ENCODE measurements at regions not wholly inside any gene's neighbourhood (a gene's known extent, or its start where the extent isn't known, plus 50 kb on each side); places are given as distances from the start of the nearest gene placed in this dataset.

DNA sequence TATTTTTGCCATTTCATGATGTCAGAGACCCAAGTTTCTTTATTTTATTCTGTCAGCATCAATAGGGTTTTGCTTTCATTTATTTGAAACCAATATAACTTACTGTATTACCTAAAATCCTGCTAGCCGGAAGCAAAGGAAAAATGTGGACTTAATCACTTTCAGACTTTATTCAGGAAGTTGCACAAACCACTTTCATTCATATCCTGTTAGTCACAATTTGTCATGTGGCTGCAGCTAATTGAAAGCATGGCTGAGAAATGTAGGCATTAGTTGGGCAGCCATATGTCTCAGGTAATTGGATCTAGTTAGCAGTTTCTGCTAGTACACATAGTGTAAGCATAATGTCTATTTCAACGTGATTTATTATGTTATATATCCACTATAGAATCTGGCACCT is 462.3 kb upstream of the SGO1 start:
- TF ChIP-seq KAT7 (CRISPR knock-in tag; IDR thresholded peaks at IDR 0.05; ENCODE audit: borderline replicate concordance) (no peak), RELA (CRISPR knock-in tag; IDR thresholded peaks at IDR 0.05; ENCODE audit: borderline replicate concordance) (no peak), TEAD1 (CRISPR knock-in tag; IDR thresholded peaks at IDR 0.05) (no peak)
- TF ChIP-seq, protein P1, sequence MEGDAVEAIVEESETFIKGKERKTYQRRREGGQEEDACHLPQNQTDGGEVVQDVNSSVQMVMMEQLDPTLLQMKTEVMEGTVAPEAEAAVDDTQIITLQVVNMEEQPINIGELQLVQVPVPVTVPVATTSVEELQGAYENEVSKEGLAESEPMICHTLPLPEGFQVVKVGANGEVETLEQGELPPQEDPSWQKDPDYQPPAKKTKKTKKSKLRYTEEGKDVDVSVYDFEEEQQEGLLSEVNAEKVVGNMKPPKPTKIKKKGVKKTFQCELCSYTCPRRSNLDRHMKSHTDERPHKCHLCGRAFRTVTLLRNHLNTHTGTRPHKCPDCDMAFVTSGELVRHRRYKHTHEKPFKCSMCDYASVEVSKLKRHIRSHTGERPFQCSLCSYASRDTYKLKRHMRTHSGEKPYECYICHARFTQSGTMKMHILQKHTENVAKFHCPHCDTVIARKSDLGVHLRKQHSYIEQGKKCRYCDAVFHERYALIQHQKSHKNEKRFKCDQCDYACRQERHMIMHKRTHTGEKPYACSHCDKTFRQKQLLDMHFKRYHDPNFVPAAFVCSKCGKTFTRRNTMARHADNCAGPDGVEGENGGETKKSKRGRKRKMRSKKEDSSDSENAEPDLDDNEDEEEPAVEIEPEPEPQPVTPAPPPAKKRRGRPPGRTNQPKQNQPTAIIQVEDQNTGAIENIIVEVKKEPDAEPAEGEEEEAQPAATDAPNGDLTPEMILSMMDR (IDR thresholded peaks at IDR 0.05), result no peak
- TF ChIP-seq, protein P2, sequence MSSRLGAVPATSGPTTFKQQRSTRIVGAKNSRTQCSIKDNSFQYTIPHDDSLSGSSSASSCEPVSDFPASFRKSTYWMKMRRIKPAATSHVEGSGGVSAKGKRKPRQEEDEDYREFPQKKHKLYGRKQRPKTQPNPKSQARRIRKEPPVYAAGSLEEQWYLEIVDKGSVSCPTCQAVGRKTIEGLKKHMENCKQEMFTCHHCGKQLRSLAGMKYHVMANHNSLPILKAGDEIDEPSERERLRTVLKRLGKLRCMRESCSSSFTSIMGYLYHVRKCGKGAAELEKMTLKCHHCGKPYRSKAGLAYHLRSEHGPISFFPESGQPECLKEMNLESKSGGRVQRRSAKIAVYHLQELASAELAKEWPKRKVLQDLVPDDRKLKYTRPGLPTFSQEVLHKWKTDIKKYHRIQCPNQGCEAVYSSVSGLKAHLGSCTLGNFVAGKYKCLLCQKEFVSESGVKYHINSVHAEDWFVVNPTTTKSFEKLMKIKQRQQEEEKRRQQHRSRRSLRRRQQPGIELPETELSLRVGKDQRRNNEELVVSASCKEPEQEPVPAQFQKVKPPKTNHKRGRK (CRISPR knock-in tag; IDR thresholded peaks at IDR 0.05; ENCODE audit: borderline replicate concordance), result no peak
- TF ChIP-seq, protein P3, sequence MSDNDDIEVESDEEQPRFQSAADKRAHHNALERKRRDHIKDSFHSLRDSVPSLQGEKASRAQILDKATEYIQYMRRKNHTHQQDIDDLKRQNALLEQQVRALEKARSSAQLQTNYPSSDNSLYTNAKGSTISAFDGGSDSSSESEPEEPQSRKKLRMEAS (CRISPR knock-in tag; IDR thresholded peaks at IDR 0.05), result no peak
